GM23338 (cell line): ENCODE measurements at regions not wholly inside any gene's neighbourhood (a gene's known extent, or its start where the extent isn't known, plus 50 kb on each side); places are given as distances from the start of the nearest gene placed in this dataset.

Source experiments
- ATAC-seq: fragments of 200-7000 bp; cut with Tn5 transposase; 3 replicates; pipeline ENCODE4 v1.9.1; 2020
- DNase-seq: peaks from one replicate; pipeline ENCODE4 v3.0.0-alpha.2; 2015; ENCODE audit warnings: low spot score
- H2AFZ ChIP-seq: fragments of 200-600 bp; sonication (generic); 2 replicates; pipeline ENCODE4 v1.8.0; 2016; ENCODE audit warnings: antibody characterized with exemption, mild to moderate bottlenecking, moderate library complexity
- H3F3A ChIP-seq: fragments of 200-600 bp; sonication (generic); replicated peaks from 2 replicates; pipeline ENCODE4 v1.8.0; 2017; ENCODE audit warnings: antibody characterized with exemption, mixed run types, low read depth
- H3K27ac ChIP-seq: fragments of 200-600 bp; sonication (generic); 2 replicates; pipeline ENCODE4 v1.6.1; 2016; ENCODE audit warnings: low read depth
- H3K27me3 ChIP-seq: fragments of 200-600 bp; sonication (generic); 2 replicates; pipeline ENCODE4 v1.8.0; 2016; ENCODE audit warnings: mild to moderate bottlenecking, mixed run types, moderate library complexity; ENCODE audit not compliant: insufficient read depth
- H3K36me3 ChIP-seq: fragments of 200-600 bp; sonication (generic); 2 replicates; pipeline ENCODE4 v1.8.0; 2016; ENCODE audit warnings: mild to moderate bottlenecking; ENCODE audit not compliant: insufficient read depth
- H3K4me1 ChIP-seq: fragments of 200-600 bp; sonication (generic); 2 replicates; pipeline ENCODE4 v1.8.0; 2016; ENCODE audit warnings: mild to moderate bottlenecking, moderate library complexity; ENCODE audit not compliant: insufficient read depth
- H3K4me2 ChIP-seq: fragments of 200-600 bp; sonication (generic); 2 replicates; pipeline ENCODE4 v1.7.1; 2017; ENCODE audit warnings: mixed run types
- H3K4me3 ChIP-seq: fragments of 200-600 bp; sonication (generic); 2 replicates; pipeline ENCODE4 v1.6.1; 2016; ENCODE audit warnings: mixed run types
- H3K79me2 ChIP-seq: fragments of 200-600 bp; sonication (generic); replicated peaks from 2 replicates; pipeline ENCODE4 v1.8.0; 2017; ENCODE audit warnings: mild to moderate bottlenecking; ENCODE audit not compliant: insufficient read depth
- H3K9me2 ChIP-seq: fragments of 200-600 bp; sonication (generic); 2 replicates; pipeline ENCODE4 v1.8.0; 2017; ENCODE audit not compliant: insufficient read depth
- H4K20me1 ChIP-seq: fragments of 200-600 bp; sonication (generic); replicated peaks from 2 replicates; pipeline ENCODE4 v1.8.0; 2017; ENCODE audit warnings: mild to moderate bottlenecking; ENCODE audit not compliant: insufficient read depth
- H3K27ac Mint-ChIP-seq: 2 replicates; pipeline ENCODE4 v1.8.0; 2020; ENCODE audit warnings: inconsistent platforms, mild to moderate bottlenecking, moderate library complexity, mixed read lengths
- H3K27me3 Mint-ChIP-seq: 3 replicates; pipeline ENCODE4 v1.8.0; 2022; ENCODE audit warnings: low read depth, mild to moderate bottlenecking, moderate library complexity, mixed read lengths, inconsistent platforms; ENCODE audit not compliant: insufficient read depth, poor library complexity
- H3K36me3 Mint-ChIP-seq: 3 replicates; pipeline ENCODE4 v1.8.0; 2021; ENCODE audit warnings: low read depth, mild to moderate bottlenecking, inconsistent platforms, moderate library complexity, mixed read lengths
- H3K4me1 Mint-ChIP-seq: 3 replicates; pipeline ENCODE4 v1.8.0; 2020; ENCODE audit warnings: mild to moderate bottlenecking, inconsistent platforms, mixed read lengths
- H3K4me3 Mint-ChIP-seq: 3 replicates; pipeline ENCODE4 v1.8.0; 2021; ENCODE audit warnings: moderate library complexity, mild to moderate bottlenecking, inconsistent platforms, mixed read lengths
- H3K9me3 Mint-ChIP-seq: 3 replicates; pipeline ENCODE4 v1.8.0; 2020; ENCODE audit warnings: moderate library complexity, mild to moderate bottlenecking, inconsistent platforms, mixed read lengths
- CREB1 ChIP-seq: fragments of 250-450 bp; sonication (Bioruptor Pico); IDR thresholded peaks from 2 replicates; pipeline ENCODE4 v1.5.0; 2020; ENCODE audit warnings: low read depth, mild to moderate bottlenecking, moderate library complexity
- CTCF ChIP-seq, 2 experiments: fragments of 200-600 bp in 1 of 2; sonication (generic) in 1 of 2; conservative IDR thresholded peaks; 2 replicates each; pipeline versions ENCODE4 v1.5.1 to v1.6.1; 2016 to 2017; ENCODE audit warnings: antibody characterized with exemption in 2 of 2, low read depth in 2 of 2, mild to moderate bottlenecking in 2 of 2, moderate library complexity in 1 of 2
- EZH2phosphoT487 ChIP-seq: fragments of 200-600 bp; sonication (generic); IDR thresholded peaks from one replicate; pipeline ENCODE4 v1.8.1; 2018; ENCODE audit warnings: antibody characterized with exemption; ENCODE audit not compliant: unreplicated experiment
- NANOG ChIP-seq: IDR thresholded peaks from 2 replicates; pipeline ENCODE4 v1.6.1; 2016; ENCODE audit warnings: antibody characterized with exemption, borderline replicate concordance
- REST ChIP-seq: IDR thresholded peaks from one replicate; pipeline ENCODE4 v1.6.1; 2018; ENCODE audit warnings: antibody characterized with exemption; ENCODE audit not compliant: unreplicated experiment
- STAT1 ChIP-seq: IDR thresholded peaks from one replicate; pipeline ENCODE4 v1.6.1; 2016; ENCODE audit warnings: antibody characterized with exemption; ENCODE audit not compliant: unreplicated experiment
- ZNF114 ChIP-seq: fragments of 250-450 bp; sonication (Bioruptor Pico); IDR thresholded peaks from 2 replicates; pipeline ENCODE4 v1.5.0; 2020; ENCODE audit warnings: mild to moderate bottlenecking, moderate library complexity
- ZNF331 ChIP-seq: fragments of 250-450 bp; sonication (Bioruptor Pico); IDR thresholded peaks from 2 replicates; pipeline ENCODE4 v1.5.0; 2020; ENCODE audit warnings: low read depth, mild to moderate bottlenecking, moderate library complexity
- TF ChIP-seq, protein P1 (sequence below): fragments of 250-450 bp; sonication (Bioruptor Pico); IDR thresholded peaks from 2 replicates; pipeline ENCODE4 v1.5.0; 2020; ENCODE audit warnings: mild to moderate bottlenecking, moderate library complexity
- TF ChIP-seq, protein P2 (sequence below): IDR thresholded peaks from 2 replicates; pipeline ENCODE4 v1.6.1; 2016; ENCODE audit warnings: antibody characterized with exemption

GRCh38 chr18:72460210-72460680 lies 83.9 kb downstream of the CBLN2 start:
- no peaks in the 10 kb centered on the region for H3K27me3 ChIP-seq
- Mint-ChIP-seq H3K36me3 (peaks cover 15% of the 10 kb centered on the region), H3K4me3 (no peak overlapping the region), H3K9me3 (peaks cover 77% of the 10 kb centered on the region), H3K27me3 (peaks cover 3% of the 10 kb centered on the region), H3K4me1 (no peaks in the 10 kb centered on the region), H3K27ac (no peak overlapping the region)
- H3K36me3 ChIP-seq: peaks cover 5% of the 10 kb centered on the region; the same call in 1 of the 2 replicates
- H3K4me1 ChIP-seq: no peaks in the 10 kb centered on the region
- H3K4me2 ChIP-seq: no peak overlapping the region
- no peak for DNase-seq
- H3K27ac ChIP-seq: no peak overlapping the region
- no peaks in the 10 kb centered on the region for H4K20me1 ChIP-seq
- H3K9me2 ChIP-seq: no peaks in the 10 kb centered on the region
- no peak for TF ChIP-seq NANOG
- H3K79me2 ChIP-seq: no peaks in the 10 kb centered on the region
- H2AFZ ChIP-seq: no peak overlapping the region
- no peaks in the 10 kb centered on the region for H3F3A ChIP-seq
- no peak for ATAC-seq
- H3K4me3 ChIP-seq: no peak overlapping the region

DNA sequence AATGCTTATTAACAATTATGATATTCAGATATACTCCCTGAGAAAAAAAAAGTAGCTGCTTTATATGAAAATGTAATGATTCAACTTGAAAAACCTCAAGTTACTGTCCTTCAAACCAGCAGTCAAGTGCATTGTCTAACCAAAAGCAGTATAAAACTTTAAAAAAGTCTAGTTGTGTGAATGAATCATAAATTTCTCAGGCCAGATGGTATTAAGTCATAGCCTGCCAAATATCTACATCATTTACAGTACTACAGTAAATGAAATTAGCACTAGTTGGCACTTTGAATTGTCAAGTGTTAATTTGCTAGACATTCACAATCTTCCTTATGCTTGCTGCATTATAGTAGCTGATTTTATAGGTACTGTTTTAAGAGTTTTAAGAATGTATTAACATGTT lies 85.9 kb downstream of the CBLN2 start:
- ATAC-seq (no peak), DNase-seq (no peak)
- Mint-ChIP-seq H3K36me3 (peaks cover 23% of the 10 kb centered on the region; the same call in 2 of the 3 replicates), H3K27ac (no peak overlapping the region), H3K4me1 (no peaks in the 10 kb centered on the region), H3K4me3 (no peak overlapping the region), H3K27me3 (peaks cover 6% of the 10 kb centered on the region), H3K9me3 (peaks cover 81% of the 10 kb centered on the region)
- no peak overlapping the region for H3K27ac ChIP-seq
- H3K79me2 ChIP-seq: no peaks in the 10 kb centered on the region
- no peaks in the 10 kb centered on the region for H3K4me1 ChIP-seq
- H3K4me2 ChIP-seq: no peak overlapping the region
- no peak overlapping the region for H2AFZ ChIP-seq
- no peaks in the 10 kb centered on the region for H3K27me3 ChIP-seq
- no peak overlapping the region for H3K4me3 ChIP-seq
- no peaks in the 10 kb centered on the region for H4K20me1 ChIP-seq
- peaks cover 5% of the 10 kb centered on the region; the same call in 1 of the 2 replicates for H3K36me3 ChIP-seq
- H3F3A ChIP-seq: no peaks in the 10 kb centered on the region
- H3K9me2 ChIP-seq: no peaks in the 10 kb centered on the region
- TF ChIP-seq ZNF331 (CRISPR knock-in tag) (no peak), ZNF114 (no peak), STAT1 (no peak), REST (no peak), CTCF (conservative IDR thresholded peaks at IDR 0.05; ENCODE audit: low read depth in 2 of 2) (no peak), EZH2phosphoT487 (no peak), CREB1 (CRISPR knock-in tag) (no peak)
- TF ChIP-seq, protein P1, sequence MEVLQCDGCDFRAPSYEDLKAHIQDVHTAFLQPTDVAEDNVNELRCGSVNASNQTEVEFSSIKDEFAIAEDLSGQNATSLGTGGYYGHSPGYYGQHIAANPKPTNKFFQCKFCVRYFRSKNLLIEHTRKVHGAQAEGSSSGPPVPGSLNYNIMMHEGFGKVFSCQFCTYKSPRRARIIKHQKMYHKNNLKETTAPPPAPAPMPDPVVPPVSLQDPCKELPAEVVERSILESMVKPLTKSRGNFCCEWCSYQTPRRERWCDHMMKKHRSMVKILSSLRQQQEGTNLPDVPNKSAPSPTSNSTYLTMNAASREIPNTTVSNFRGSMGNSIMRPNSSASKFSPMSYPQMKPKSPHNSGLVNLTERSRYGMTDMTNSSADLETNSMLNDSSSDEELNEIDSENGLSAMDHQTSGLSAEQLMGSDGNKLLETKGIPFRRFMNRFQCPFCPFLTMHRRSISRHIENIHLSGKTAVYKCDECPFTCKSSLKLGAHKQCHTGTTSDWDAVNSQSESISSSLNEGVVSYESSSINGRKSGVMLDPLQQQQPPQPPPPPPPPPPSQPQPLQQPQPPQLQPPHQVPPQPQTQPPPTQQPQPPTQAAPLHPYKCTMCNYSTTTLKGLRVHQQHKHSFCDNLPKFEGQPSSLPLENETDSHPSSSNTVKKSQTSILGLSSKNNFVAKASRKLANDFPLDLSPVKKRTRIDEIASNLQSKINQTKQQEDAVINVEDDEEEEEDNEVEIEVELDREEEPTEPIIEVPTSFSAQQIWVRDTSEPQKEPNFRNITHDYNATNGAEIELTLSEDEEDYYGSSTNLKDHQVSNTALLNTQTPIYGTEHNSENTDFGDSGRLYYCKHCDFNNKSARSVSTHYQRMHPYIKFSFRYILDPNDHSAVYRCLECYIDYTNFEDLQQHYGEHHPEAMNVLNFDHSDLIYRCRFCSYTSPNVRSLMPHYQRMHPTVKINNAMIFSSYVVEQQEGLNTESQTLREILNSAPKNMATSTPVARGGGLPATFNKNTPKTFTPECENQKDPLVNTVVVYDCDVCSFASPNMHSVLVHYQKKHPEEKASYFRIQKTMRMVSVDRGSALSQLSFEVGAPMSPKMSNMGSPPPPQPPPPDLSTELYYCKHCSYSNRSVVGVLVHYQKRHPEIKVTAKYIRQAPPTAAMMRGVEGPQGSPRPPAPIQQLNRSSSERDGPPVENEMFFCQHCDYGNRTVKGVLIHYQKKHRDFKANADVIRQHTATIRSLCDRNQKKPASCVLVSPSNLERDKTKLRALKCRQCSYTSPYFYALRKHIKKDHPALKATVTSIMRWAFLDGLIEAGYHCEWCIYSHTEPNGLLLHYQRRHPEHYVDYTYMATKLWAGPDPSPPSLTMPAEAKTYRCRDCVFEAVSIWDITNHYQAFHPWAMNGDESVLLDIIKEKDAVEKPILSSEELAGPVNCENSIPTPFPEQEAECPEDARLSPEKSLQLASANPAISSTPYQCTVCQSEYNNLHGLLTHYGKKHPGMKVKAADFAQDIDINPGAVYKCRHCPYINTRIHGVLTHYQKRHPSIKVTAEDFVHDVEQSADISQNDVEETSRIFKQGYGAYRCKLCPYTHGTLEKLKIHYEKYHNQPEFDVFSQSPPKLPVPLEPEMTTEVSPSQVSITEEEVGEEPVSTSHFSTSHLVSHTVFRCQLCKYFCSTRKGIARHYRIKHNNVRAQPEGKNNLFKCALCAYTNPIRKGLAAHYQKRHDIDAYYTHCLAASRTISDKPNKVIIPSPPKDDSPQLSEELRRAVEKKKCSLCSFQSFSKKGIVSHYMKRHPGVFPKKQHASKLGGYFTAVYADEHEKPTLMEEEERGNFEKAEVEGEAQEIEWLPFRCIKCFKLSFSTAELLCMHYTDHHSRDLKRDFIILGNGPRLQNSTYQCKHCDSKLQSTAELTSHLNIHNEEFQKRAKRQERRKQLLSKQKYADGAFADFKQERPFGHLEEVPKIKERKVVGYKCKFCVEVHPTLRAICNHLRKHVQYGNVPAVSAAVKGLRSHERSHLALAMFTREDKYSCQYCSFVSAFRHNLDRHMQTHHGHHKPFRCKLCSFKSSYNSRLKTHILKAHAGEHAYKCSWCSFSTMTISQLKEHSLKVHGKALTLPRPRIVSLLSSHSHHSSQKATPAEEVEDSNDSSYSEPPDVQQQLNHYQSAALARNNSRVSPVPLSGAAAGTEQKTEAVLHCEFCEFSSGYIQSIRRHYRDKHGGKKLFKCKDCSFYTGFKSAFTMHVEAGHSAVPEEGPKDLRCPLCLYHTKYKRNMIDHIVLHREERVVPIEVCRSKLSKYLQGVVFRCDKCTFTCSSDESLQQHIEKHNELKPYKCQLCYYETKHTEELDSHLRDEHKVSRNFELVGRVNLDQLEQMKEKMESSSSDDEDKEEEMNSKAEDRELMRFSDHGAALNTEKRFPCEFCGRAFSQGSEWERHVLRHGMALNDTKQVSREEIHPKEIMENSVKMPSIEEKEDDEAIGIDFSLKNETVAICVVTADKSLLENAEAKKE (CRISPR knock-in tag): no peak
- TF ChIP-seq, protein P2, sequence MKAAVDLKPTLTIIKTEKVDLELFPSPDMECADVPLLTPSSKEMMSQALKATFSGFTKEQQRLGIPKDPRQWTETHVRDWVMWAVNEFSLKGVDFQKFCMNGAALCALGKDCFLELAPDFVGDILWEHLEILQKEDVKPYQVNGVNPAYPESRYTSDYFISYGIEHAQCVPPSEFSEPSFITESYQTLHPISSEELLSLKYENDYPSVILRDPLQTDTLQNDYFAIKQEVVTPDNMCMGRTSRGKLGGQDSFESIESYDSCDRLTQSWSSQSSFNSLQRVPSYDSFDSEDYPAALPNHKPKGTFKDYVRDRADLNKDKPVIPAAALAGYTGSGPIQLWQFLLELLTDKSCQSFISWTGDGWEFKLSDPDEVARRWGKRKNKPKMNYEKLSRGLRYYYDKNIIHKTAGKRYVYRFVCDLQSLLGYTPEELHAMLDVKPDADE: no peak
